Activated naive CD4-positive, alpha-beta T cell treated with anti-CD3 and anti-CD28 coated beads, Interleukin-2, amount 10 ng/mL, durations not matched to agents 7 days and 5 days (primary cell): ENCODE measurements at regions not wholly inside any gene's neighbourhood (a gene's known extent, or its start where the extent isn't known, plus 50 kb on each side); places are given as distances from the start of the nearest gene placed in this dataset.

Experiments used
- CTCF ChIA-PET: fragments of 350-600 bp; sonication (Branson Sonifier 250); formaldehyde crosslinking; loops from one replicate; lab custom pipeline; 2021; ENCODE audit warnings: antibody characterized with exemption; lab: Charles Lee
- DNase-seq: peaks from one replicate; pipeline ENCODE4 v3.0.0-alpha.2; 2020
- H3K27ac Mint-ChIP-seq: one replicate; pipeline ENCODE4 v1.8.0; 2021; ENCODE audit warnings: mild to moderate bottlenecking, moderate library complexity, mixed read lengths
- H3K27me3 Mint-ChIP-seq: one replicate; pipeline ENCODE4 v1.8.0; 2021; ENCODE audit warnings: mild to moderate bottlenecking, mixed read lengths
- H3K36me3 Mint-ChIP-seq: one replicate; pipeline ENCODE4 v1.8.0; 2021; ENCODE audit warnings: mixed read lengths
- H3K4me1 Mint-ChIP-seq: one replicate; pipeline ENCODE4 v1.8.0; 2021; ENCODE audit warnings: mixed read lengths
- H3K4me3 Mint-ChIP-seq: one replicate; pipeline ENCODE4 v1.8.0; 2021; ENCODE audit warnings: mild to moderate bottlenecking, moderate library complexity, mixed read lengths
- H3K9me3 Mint-ChIP-seq: one replicate; pipeline ENCODE4 v1.8.0; 2021; ENCODE audit warnings: mixed read lengths

GRCh38 chr16:48860341-48860740, 250.4 kb upstream of the N4BP1 start:
- no peaks in the 10 kb centered on the region for H3K36me3 Mint-ChIP-seq
- H3K4me1 Mint-ChIP-seq = no peaks in the 10 kb centered on the region
- CTCF ChIA-PET = no interaction called here
- H3K9me3 Mint-ChIP-seq = peaks cover 9% of the 10 kb centered on the region
- no peak for DNase-seq
- no peaks in the 10 kb centered on the region for H3K27me3 Mint-ChIP-seq
- H3K4me3 Mint-ChIP-seq = no peak overlapping the region
- H3K27ac Mint-ChIP-seq = no peak overlapping the region

DNA sequence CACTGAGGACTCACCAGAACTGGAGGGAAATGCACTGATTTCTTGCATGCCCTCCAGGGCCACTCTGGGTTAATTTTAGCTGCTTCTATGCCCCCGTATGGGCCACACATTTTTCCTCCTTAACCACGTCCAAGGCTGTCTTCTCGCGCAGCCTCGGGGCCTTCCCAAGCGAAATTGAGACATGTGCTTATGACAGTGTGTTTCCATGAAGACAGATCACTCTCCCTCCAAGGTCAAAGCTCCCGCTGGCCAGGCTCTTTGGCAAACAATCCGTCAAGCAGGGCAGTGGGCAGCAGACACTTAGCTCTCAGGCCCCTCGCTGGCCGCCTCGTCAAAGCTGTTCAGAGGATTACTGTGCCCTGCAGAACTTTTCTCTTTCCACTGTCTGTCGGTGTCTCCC, 243.0 kb upstream of the N4BP1 start:
- Mint-ChIP-seq H3K9me3 (peaks cover 3% of the 10 kb centered on the region), H3K4me1 (no peaks in the 10 kb centered on the region), H3K36me3 (no peaks in the 10 kb centered on the region), H3K4me3 (no peak overlapping the region), H3K27ac (no peak overlapping the region), H3K27me3 (no peaks in the 10 kb centered on the region)
- CTCF ChIA-PET = no interaction called here
- DNase-seq = no peak

- H3K36me3 Mint-ChIP-seq = no peaks in the 10 kb centered on the region
- no peak overlapping the region for H3K4me3 Mint-ChIP-seq
- H3K9me3 Mint-ChIP-seq = peaks cover 3% of the 10 kb centered on the region
- H3K27ac Mint-ChIP-seq = no peak overlapping the region
- no peaks in the 10 kb centered on the region for H3K4me1 Mint-ChIP-seq
- H3K27me3 Mint-ChIP-seq = no peaks in the 10 kb centered on the region
- no peak for DNase-seq
- CTCF ChIA-PET = no interaction called here
These were observed 242.5 kb upstream of the N4BP1 start for GRCh38 chr16:48852458-48852857.

- Mint-ChIP-seq H3K27me3 (no peaks in the 10 kb centered on the region), H3K27ac (no peak overlapping the region), H3K4me1 (no peaks in the 10 kb centered on the region), H3K4me3 (no peak overlapping the region), H3K36me3 (no peaks in the 10 kb centered on the region), H3K9me3 (peaks cover 3% of the 10 kb centered on the region)
- DNase-seq = no peak
- CTCF ChIA-PET = no interaction called here
These were observed 240.3 kb upstream of the N4BP1 start for GRCh38 chr16:48850097-48850770.

DNA sequence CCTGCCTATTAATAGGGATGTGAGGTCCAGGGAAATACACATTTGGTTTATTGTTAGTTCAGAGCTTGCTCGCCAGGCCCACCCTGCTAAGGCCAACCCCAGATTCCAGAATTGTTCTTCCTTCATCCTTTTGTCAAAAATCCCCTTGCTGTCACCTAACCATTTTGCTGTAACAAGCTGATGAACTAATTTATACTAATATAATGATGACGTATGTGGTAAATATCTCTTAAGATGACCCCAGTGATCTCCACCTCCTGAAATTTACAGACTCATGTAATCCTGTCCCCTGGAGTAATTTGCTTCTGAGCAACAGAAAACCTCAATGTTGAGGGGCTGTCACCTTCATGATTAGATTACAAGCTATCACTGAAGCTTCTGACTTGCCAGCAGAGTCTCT, 236.3 kb upstream of the N4BP1 start:
- H3K4me3 Mint-ChIP-seq = no peak overlapping the region
- H3K36me3 Mint-ChIP-seq = no peaks in the 10 kb centered on the region
- DNase-seq = no peak
- no peak overlapping the region for H3K27ac Mint-ChIP-seq
- CTCF ChIA-PET = interaction anchor here (0.8 kb wide), 1 partner anchor 33 kb away, joined by 3 read pairs; no protein-coding TSS in a partner anchor
- no peaks in the 10 kb centered on the region for H3K27me3 Mint-ChIP-seq
- H3K9me3 Mint-ChIP-seq = peaks cover 3% of the 10 kb centered on the region
- no peaks in the 10 kb centered on the region for H3K4me1 Mint-ChIP-seq

DNA sequence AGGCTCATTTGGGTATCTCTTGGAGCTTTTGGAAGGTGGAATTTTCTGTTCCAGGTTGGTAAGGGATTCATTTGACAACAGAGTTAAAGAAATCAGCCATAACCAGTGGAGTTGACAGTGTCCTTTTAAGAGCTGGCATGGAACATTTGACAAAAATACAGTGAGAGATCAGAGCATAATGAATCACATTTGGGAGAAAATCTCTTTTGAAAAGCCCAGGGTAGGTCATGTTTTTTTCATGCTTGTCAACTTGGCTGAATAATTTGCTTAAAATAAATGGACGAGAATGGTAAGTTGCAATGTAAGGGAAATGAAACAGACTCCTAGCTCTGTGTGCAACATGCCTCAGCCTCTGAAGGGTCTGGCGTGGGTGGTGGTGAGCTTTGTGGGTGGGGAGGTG, 235.3 kb upstream of the N4BP1 start:
- Mint-ChIP-seq H3K27ac (no peak overlapping the region), H3K4me3 (no peak overlapping the region), H3K4me1 (no peaks in the 10 kb centered on the region), H3K9me3 (peaks cover 3% of the 10 kb centered on the region), H3K27me3 (no peaks in the 10 kb centered on the region), H3K36me3 (no peaks in the 10 kb centered on the region)
- DNase-seq = no peak
- CTCF ChIA-PET = no interaction called here

DNA sequence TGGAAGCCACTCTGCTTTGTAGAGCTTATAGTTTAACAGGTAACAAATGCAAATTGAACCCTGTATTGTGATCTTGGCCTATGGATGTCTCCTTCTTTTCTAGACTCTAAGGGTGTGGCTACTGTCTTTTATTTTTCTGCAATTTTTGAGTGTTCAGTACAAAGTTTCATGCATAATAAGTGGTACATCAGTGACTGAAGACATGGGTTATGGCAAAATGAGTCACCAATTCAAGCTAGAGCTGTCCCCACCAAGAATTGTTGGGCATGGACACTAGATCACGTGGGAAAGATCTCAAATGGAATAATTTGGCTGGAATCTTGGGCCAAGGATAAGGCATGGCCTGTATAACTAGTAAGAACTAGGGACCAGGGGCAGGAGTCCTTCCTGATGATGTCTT, 228.4 kb upstream of the N4BP1 start:
- CTCF ChIA-PET = interaction anchor here (0.7 kb wide), 1 partner anchor 72 kb away, joined by 3 read pairs; no protein-coding TSS in a partner anchor
- Mint-ChIP-seq H3K27me3 (peaks cover 2% of the 10 kb centered on the region), H3K36me3 (no peaks in the 10 kb centered on the region), H3K4me3 (no peak overlapping the region), H3K9me3 (peaks cover 2% of the 10 kb centered on the region), H3K4me1 (no peaks in the 10 kb centered on the region), H3K27ac (no peak overlapping the region)
- no peak for DNase-seq

- CTCF ChIA-PET = no interaction called here
- no peak overlapping the region for H3K27ac Mint-ChIP-seq
- H3K36me3 Mint-ChIP-seq = no peaks in the 10 kb centered on the region
- H3K9me3 Mint-ChIP-seq = peaks cover 2% of the 10 kb centered on the region
- no peak overlapping the region for H3K4me3 Mint-ChIP-seq
- no peaks in the 10 kb centered on the region for H3K4me1 Mint-ChIP-seq
- H3K27me3 Mint-ChIP-seq = peaks cover 4% of the 10 kb centered on the region
- DNase-seq = no peak
These were observed 226.7 kb upstream of the N4BP1 start for GRCh38 chr16:48836636-48837035.

GRCh38 chr16:48836067-48836466, 226.1 kb upstream of the N4BP1 start:
- H3K4me3 Mint-ChIP-seq = no peak overlapping the region
- H3K36me3 Mint-ChIP-seq = no peaks in the 10 kb centered on the region
- peaks cover 2% of the 10 kb centered on the region for H3K9me3 Mint-ChIP-seq
- peaks cover 4% of the 10 kb centered on the region for H3K27me3 Mint-ChIP-seq
- CTCF ChIA-PET = no interaction called here
- no peaks in the 10 kb centered on the region for H3K4me1 Mint-ChIP-seq
- no peak overlapping the region for H3K27ac Mint-ChIP-seq
- no peak for DNase-seq

GRCh38 chr16:48834576-48834975, 224.6 kb upstream of the N4BP1 start:
- no peak for DNase-seq
- H3K27me3 Mint-ChIP-seq = peaks cover 4% of the 10 kb centered on the region
- H3K4me3 Mint-ChIP-seq = no peak overlapping the region
- H3K9me3 Mint-ChIP-seq = peaks cover 2% of the 10 kb centered on the region
- no peaks in the 10 kb centered on the region for H3K4me1 Mint-ChIP-seq
- no peak overlapping the region for H3K27ac Mint-ChIP-seq
- no peaks in the 10 kb centered on the region for H3K36me3 Mint-ChIP-seq
- CTCF ChIA-PET = interaction anchor here (1.1 kb wide), 1 partner anchor 14 kb away, joined by 3 read pairs; no protein-coding TSS in a partner anchor

- Mint-ChIP-seq H3K27ac (no peak overlapping the region), H3K4me1 (no peaks in the 10 kb centered on the region), H3K4me3 (no peak overlapping the region), H3K27me3 (peaks cover 4% of the 10 kb centered on the region), H3K9me3 (peaks cover 2% of the 10 kb centered on the region), H3K36me3 (no peaks in the 10 kb centered on the region)
- no peak for DNase-seq
- CTCF ChIA-PET = interaction anchor here (1.1 kb wide), 1 partner anchor 13 kb away, joined by 3 read pairs; no protein-coding TSS in a partner anchor
These were observed 223.5 kb upstream of the N4BP1 start for GRCh38 chr16:48833461-48833860.

GRCh38 chr16:48831076-48831722, 221.2 kb upstream of the N4BP1 start:
- Mint-ChIP-seq H3K27ac (no peak overlapping the region), H3K36me3 (no peaks in the 10 kb centered on the region), H3K9me3 (peaks cover 2% of the 10 kb centered on the region), H3K4me3 (no peak overlapping the region), H3K27me3 (peaks cover 4% of the 10 kb centered on the region), H3K4me1 (no peaks in the 10 kb centered on the region)
- CTCF ChIA-PET = interaction anchor here (0.6 kb wide), 1 partner anchor 209 kb away, joined by 3 read pairs; no protein-coding TSS in a partner anchor
- DNase-seq = no peak

GRCh38 chr16:48829336-48830310, 219.6 kb upstream of the N4BP1 start:
- no peaks in the 10 kb centered on the region for H3K36me3 Mint-ChIP-seq
- no peaks in the 10 kb centered on the region for H3K9me3 Mint-ChIP-seq
- DNase-seq = no peak
- H3K4me1 Mint-ChIP-seq = no peaks in the 10 kb centered on the region
- H3K4me3 Mint-ChIP-seq = no peak overlapping the region
- no peak overlapping the region for H3K27ac Mint-ChIP-seq
- H3K27me3 Mint-ChIP-seq = peaks cover 4% of the 10 kb centered on the region
- CTCF ChIA-PET = no interaction called here

GRCh38 chr16:48824271-48824670, 214.3 kb upstream of the N4BP1 start:
- CTCF ChIA-PET = no interaction called here
- H3K27ac Mint-ChIP-seq = no peak overlapping the region
- H3K9me3 Mint-ChIP-seq = no peaks in the 10 kb centered on the region
- H3K27me3 Mint-ChIP-seq = no peaks in the 10 kb centered on the region
- H3K36me3 Mint-ChIP-seq = no peaks in the 10 kb centered on the region
- no peak overlapping the region for H3K4me3 Mint-ChIP-seq
- no peak for DNase-seq
- no peaks in the 10 kb centered on the region for H3K4me1 Mint-ChIP-seq
